Panc1 (cell line): ENCODE measurements at regions not wholly inside any gene's neighbourhood (a gene's known extent, or its start where the extent isn't known, plus 50 kb on each side); places are given as distances from the start of the nearest gene placed in this dataset.

Source experiments
- ATAC-seq: fragments of 200-7000 bp; cut with Tn5 transposase; 2 replicates; pipeline ENCODE4 v1.9.1; 2020; ENCODE audit warnings: mild to moderate bottlenecking, moderate library complexity
- BruUV-seq: library from RNA; stranded (reverse); fragments of 400-500 nt; replicated peaks from 2 replicates; lab custom pipeline; 2021; lab: Mats Ljungman, UMichigan
- CTCF ChIA-PET: fragments of 300-600 bp; sonication (Branson Sonifier 250); formaldehyde crosslinking; loops from one replicate; lab custom pipeline; 2022; ENCODE audit warnings: antibody characterized with exemption; lab: Charles Lee
- POLR2A ChIA-PET: fragments of 300-600 bp; sonication (Branson Sonifier 250); formaldehyde crosslinking; loops from one replicate; lab custom pipeline; 2022; ENCODE audit warnings: antibody characterized with exemption; lab: Charles Lee
- DNase-seq: peaks from one replicate; pipeline ENCODE4 v3.0.0-alpha.2; 2010; ENCODE audit warnings: low read depth, low spot score
- H3K27ac ChIP-seq: 2 replicates; pipeline ENCODE4 v1.5.1; 2011; ENCODE audit warnings: mild to moderate bottlenecking, low read length, inconsistent platforms
- H3K27me3 ChIP-seq: fragments of 200-500 bp; sonication (Bioruptor generic); 2 replicates; pipeline ENCODE4 v1.6.0; 2014; ENCODE audit warnings: low read length, inconsistent platforms; ENCODE audit not compliant: control insufficient read depth, insufficient read depth
- H3K36me3 ChIP-seq: fragments of 200-500 bp; sonication (Bioruptor generic); 2 replicates; pipeline ENCODE4 v1.5.1; 2014; ENCODE audit warnings: inconsistent platforms, mild to moderate bottlenecking, low read length, moderate library complexity; ENCODE audit not compliant: control insufficient read depth, insufficient read depth
- H3K4me1 ChIP-seq: 2 replicates; pipeline ENCODE4 v1.5.1; 2011; ENCODE audit warnings: inconsistent platforms, mild to moderate bottlenecking, low read length, moderate library complexity; ENCODE audit not compliant: control insufficient read depth, insufficient read depth
- H3K4me3 ChIP-seq, 2 experiments: 2 replicates each; pipeline ENCODE4 v1.5.1; 2011 to 2012; ENCODE audit warnings: low read depth in 2 of 2, low read length in 2 of 2, mild to moderate bottlenecking in 2 of 2, inconsistent platforms in 1 of 2, moderate library complexity in 1 of 2
- H3K9me3 ChIP-seq: fragments of 200-500 bp; sonication (Bioruptor generic); 2 replicates; pipeline ENCODE4 v1.5.1; 2014; ENCODE audit warnings: low read depth, mild to moderate bottlenecking, inconsistent platforms, low read length, moderate library complexity; ENCODE audit not compliant: control insufficient read depth, insufficient read depth
- CTCF ChIP-seq: fragments of 450-650 bp; IDR thresholded peaks from 2 replicates; pipeline ENCODE4 v1.5.1; 2017; ENCODE audit warnings: mild to moderate bottlenecking
- POLR2AphosphoS5 ChIP-seq: IDR thresholded peaks from 2 replicates; pipeline ENCODE4 v1.6.1; 2012; ENCODE audit warnings: mild to moderate bottlenecking, low read depth, low read length, moderate library complexity
- REST ChIP-seq, 2 experiments: IDR thresholded peaks; 2 replicates each; pipeline ENCODE4 v1.6.1; 2011 to 2012; ENCODE audit warnings: low read depth in 2 of 2, control low read depth in 1 of 2, low read length in 1 of 2, mild to moderate bottlenecking in 1 of 2, moderate library complexity in 1 of 2; ENCODE audit not compliant: insufficient read depth in 1 of 2
- SIN3A ChIP-seq: IDR thresholded peaks from 2 replicates; pipeline ENCODE4 v1.6.1; 2012; ENCODE audit warnings: low read depth, mild to moderate bottlenecking, low read length, moderate library complexity, borderline replicate concordance; ENCODE audit not compliant: insufficient read depth
- TCF7L2 ChIP-seq: IDR thresholded peaks from 2 replicates; pipeline ENCODE4 v1.6.1; 2011; ENCODE audit warnings: mild to moderate bottlenecking, low read depth, low read length, inconsistent platforms
- in situ Hi-C: cut with HindIII; loops from 2 replicates; pipeline ENCODE4 v1.10.0; 2016; ENCODE audit warnings: low sequenced_read_pairs, low pct_unique_long_range_greater_than_20kb
- intact Hi-C: fragments of 100-400 bp; cut with micrococcal nuclease; formaldehyde crosslinking; loops from one replicate; pipeline ENCODE4 v1.10.0; 2022; ENCODE audit not compliant: unreplicated experiment

- Histone ChIP-seq H3K4me1 (no peaks in the 10 kb centered on the region), H3K4me3 (no peak overlapping the region), H3K36me3 (no peaks in the 10 kb centered on the region), H3K9me3 (peaks cover 3% of the 10 kb centered on the region; the same call in 1 of the 2 replicates), H3K27me3 (no peaks in the 10 kb centered on the region), H3K27ac (no peak overlapping the region)
- POLR2A ChIA-PET = no interaction called here
- CTCF ChIA-PET = no interaction called here
- intact Hi-C loops (no loop called here), in situ Hi-C loops (no loop called here)
- TF ChIP-seq REST (IDR thresholded peaks at IDR 0.05; ENCODE audit: insufficient read depth in 1 of 2, low read depth in 2 of 2, low read length in 1 of 2) (no peak), CTCF (no peak), SIN3A (no peak)
- ATAC-seq (no peak), DNase-seq (no peak)
- BruUV-seq = no TSS peak
These were observed 77.8 kb upstream of the TAB2 start for GRCh38 chr6:149239573-149240209.

GRCh38 chr6:149242883-149243282 lies 74.6 kb upstream of the TAB2 start:
- no TSS peak for BruUV-seq
- CTCF ChIA-PET = no interaction called here
- POLR2A ChIA-PET = no interaction called here

More at GRCh38 chr6:149242883-149243282, 74.6 kb upstream of the TAB2 start:
- Histone ChIP-seq H3K27me3 (no peaks in the 10 kb centered on the region), H3K27ac (no peak overlapping the region), H3K4me3 (no peak overlapping the region), H3K9me3 (peaks cover 3% of the 10 kb centered on the region; the same call in 1 of the 2 replicates), H3K36me3 (no peaks in the 10 kb centered on the region), H3K4me1 (no peaks in the 10 kb centered on the region)
- intact Hi-C loops = no loop called here
- TF ChIP-seq TCF7L2 (no peak), REST (IDR thresholded peaks at IDR 0.05; ENCODE audit: insufficient read depth in 1 of 2, low read depth in 2 of 2, low read length in 1 of 2) (no peak), POLR2AphosphoS5 (no peak), CTCF (no peak), SIN3A (no peak)
- in situ Hi-C loops = no loop called here
- no peak for DNase-seq
- no peak for ATAC-seq
